Cardiac fibroblast (primary cell): ENCODE measurements at regions not wholly inside any gene's neighbourhood (a gene's known extent, or its start where the extent isn't known, plus 50 kb on each side); places are given as distances from the start of the nearest gene placed in this dataset.

Experiments used
- DNase-seq, 2 donors: peaks; one replicate each; pipeline versions ENCODE4 v3.0.0 to v3.0.0-alpha.2; 2010; ENCODE audit warnings: low read depth in 2 of 2
- H3K4me3 ChIP-seq, 2 donors: replicated peaks in 1 of 2; 1 replicate in 1 of 2; 2 replicates in 1 of 2; pipeline ENCODE4 v1.5.1; 2011; ENCODE audit warnings: low read depth in 2 of 2, low read length in 2 of 2, mild to moderate bottlenecking in 2 of 2, moderate library complexity in 1 of 2
- CTCF ChIP-seq: IDR thresholded peaks from one replicate; pipeline ENCODE4 v1.5.1; 2011; ENCODE audit warnings: low read depth, mild to moderate bottlenecking, low read length, inconsistent platforms

GRCh38 chr18:990197-990596, 85.5 kb downstream of the ADCYAP1 start:
- no peak for DNase-seq
- H3K4me3 ChIP-seq, result no peak overlapping the region
- TF ChIP-seq CTCF, result no peak

- TF ChIP-seq CTCF, result no peak
- no peak overlapping the region for H3K4me3 ChIP-seq
- DNase-seq, result no peak
Observed at GRCh38 chr18:991441-991840, 86.8 kb downstream of the ADCYAP1 start.

- H3K4me3 ChIP-seq, result no peak overlapping the region
- TF ChIP-seq CTCF, result no peak
- no peak for DNase-seq
Observed at GRCh38 chr18:993560-993959, 88.9 kb downstream of the ADCYAP1 start.

GRCh38 chr18:995629-996028, 91.0 kb downstream of the ADCYAP1 start:
- H3K4me3 ChIP-seq, result no peak overlapping the region
- TF ChIP-seq CTCF, result no peak
- peak; percentile 87 to 93 for DNase-seq

GRCh38 chr18:997499-997898, 92.8 kb downstream of the ADCYAP1 start:
- no peak for TF ChIP-seq CTCF
- DNase-seq, result no peak

GRCh38 chr18:998936-999335, 94.3 kb downstream of the ADCYAP1 start:
- no peak overlapping the region for H3K4me3 ChIP-seq
- no peak for DNase-seq
- TF ChIP-seq CTCF, result no peak

More at GRCh38 chr18:997499-997898, 92.8 kb downstream of the ADCYAP1 start:
- no peak overlapping the region for H3K4me3 ChIP-seq

- peak; percentile 37 to 53 for DNase-seq
- no peak overlapping the region for H3K4me3 ChIP-seq
Observed at GRCh38 chr18:1002653-1003178, 98.0 kb downstream of the ADCYAP1 start.

More at GRCh38 chr18:1002653-1003178, 98.0 kb downstream of the ADCYAP1 start:
- TF ChIP-seq CTCF, result no peak
